Kidney epithelial cell (primary cell): ENCODE measurements at regions not wholly inside any gene's neighbourhood (a gene's known extent, or its start where the extent isn't known, plus 50 kb on each side); places are given as distances from the start of the nearest gene placed in this dataset.

ENCODE experiments used
- DNase-seq: peaks from one replicate; pipeline ENCODE4 v3.0.0-alpha.2; 2010; ENCODE audit warnings: low read depth
- H3K27me3 ChIP-seq: 2 replicates; pipeline ENCODE4 v1.6.0; 2011; ENCODE audit warnings: low read length; ENCODE audit not compliant: control insufficient read depth, insufficient read depth
- H3K36me3 ChIP-seq: 2 replicates; pipeline ENCODE4 v1.5.1; 2011; ENCODE audit warnings: low read length; ENCODE audit not compliant: control insufficient read depth, insufficient read depth
- H3K4me3 ChIP-seq: 2 replicates; pipeline ENCODE4 v1.5.1; 2011; ENCODE audit warnings: low read depth, mild to moderate bottlenecking, control low read depth, low read length
- TF ChIP-seq, protein P1 (sequence below): IDR thresholded peaks from 2 replicates; pipeline ENCODE4 v1.5.1; 2011; ENCODE audit warnings: mild to moderate bottlenecking, moderate library complexity, low read length, control low read depth, inconsistent platforms; ENCODE audit not compliant: insufficient read depth, poor library complexity, severe bottlenecking

DNA sequence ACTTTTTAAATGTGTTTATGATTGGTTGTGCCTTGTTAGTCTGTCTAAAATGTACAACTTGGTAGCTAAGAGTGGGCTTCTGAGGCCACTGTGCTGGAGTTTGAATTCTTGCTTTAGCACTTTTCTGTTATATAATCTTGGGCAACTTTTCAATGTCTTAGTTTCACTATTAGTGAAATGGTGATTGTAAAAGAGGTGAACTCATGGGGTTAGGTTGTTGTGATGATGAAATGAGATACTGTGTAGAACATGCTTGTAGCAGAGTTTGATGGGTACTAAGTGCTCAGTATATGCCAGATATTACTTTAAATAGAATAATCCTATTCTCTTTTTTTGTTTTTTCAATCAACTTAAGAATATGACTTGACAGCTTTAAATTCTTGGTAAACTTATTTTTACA lies 624.7 kb downstream of the CD109 start:
- Histone ChIP-seq H3K4me3 (no peak overlapping the region), H3K36me3 (no peaks in the 10 kb centered on the region), H3K27me3 (no peaks in the 10 kb centered on the region)
- DNase-seq, result no peak
- TF ChIP-seq, protein P1, sequence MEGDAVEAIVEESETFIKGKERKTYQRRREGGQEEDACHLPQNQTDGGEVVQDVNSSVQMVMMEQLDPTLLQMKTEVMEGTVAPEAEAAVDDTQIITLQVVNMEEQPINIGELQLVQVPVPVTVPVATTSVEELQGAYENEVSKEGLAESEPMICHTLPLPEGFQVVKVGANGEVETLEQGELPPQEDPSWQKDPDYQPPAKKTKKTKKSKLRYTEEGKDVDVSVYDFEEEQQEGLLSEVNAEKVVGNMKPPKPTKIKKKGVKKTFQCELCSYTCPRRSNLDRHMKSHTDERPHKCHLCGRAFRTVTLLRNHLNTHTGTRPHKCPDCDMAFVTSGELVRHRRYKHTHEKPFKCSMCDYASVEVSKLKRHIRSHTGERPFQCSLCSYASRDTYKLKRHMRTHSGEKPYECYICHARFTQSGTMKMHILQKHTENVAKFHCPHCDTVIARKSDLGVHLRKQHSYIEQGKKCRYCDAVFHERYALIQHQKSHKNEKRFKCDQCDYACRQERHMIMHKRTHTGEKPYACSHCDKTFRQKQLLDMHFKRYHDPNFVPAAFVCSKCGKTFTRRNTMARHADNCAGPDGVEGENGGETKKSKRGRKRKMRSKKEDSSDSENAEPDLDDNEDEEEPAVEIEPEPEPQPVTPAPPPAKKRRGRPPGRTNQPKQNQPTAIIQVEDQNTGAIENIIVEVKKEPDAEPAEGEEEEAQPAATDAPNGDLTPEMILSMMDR, result no peak

- no peaks in the 10 kb centered on the region for H3K36me3 ChIP-seq
- H3K4me3 ChIP-seq, result no peak overlapping the region
- DNase-seq, result no peak
- no peaks in the 10 kb centered on the region for H3K27me3 ChIP-seq
- TF ChIP-seq, protein P1, result no peak
Measured at GRCh38 chr6:74320074-74320473, 624.1 kb downstream of the CD109 start.

DNA sequence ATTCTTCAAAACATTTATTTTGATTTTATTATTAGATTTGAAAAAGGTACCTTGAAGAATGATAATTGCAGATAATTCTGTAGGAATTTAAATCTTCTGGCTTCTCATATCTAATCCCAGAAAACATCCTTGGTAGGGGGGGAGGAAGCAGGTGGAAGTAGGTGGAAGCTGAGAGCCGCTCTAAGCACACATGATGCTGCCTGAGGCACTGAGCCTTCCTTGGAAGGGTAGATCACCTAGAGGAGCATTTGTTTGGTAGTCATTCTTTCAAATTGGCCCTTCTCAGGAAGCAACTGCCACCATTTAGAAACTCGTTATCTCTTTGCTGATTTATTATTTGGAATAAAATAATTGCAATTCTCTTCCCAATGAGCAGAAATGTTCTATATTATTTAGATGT lies 623.3 kb downstream of the CD109 start:
- no peak for DNase-seq
- Histone ChIP-seq H3K36me3 (no peaks in the 10 kb centered on the region), H3K4me3 (no peak overlapping the region), H3K27me3 (no peaks in the 10 kb centered on the region)
- TF ChIP-seq, protein P1, result no peak

DNA sequence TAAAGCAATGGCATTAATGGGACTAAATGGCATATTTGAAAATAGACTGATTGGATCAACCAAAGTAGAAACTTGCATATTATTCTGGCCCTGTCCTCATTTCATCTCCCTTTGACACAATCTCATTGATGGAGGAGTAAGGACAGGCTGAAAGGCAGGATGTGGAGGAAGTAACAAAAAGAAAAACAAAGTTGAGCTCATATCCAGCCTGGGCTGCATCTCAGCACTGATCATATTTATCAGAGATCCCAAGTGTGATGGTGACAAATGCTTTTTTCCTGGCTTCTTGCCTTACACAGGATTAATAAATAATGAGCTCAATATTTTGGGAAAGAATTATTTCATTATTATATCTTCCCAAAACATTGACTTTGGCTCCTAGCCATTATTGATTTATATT lies 622.7 kb downstream of the CD109 start:
- TF ChIP-seq, protein P1, result no peak
- Histone ChIP-seq H3K4me3 (no peak overlapping the region), H3K36me3 (no peaks in the 10 kb centered on the region), H3K27me3 (no peaks in the 10 kb centered on the region)
- no peak for DNase-seq

DNA sequence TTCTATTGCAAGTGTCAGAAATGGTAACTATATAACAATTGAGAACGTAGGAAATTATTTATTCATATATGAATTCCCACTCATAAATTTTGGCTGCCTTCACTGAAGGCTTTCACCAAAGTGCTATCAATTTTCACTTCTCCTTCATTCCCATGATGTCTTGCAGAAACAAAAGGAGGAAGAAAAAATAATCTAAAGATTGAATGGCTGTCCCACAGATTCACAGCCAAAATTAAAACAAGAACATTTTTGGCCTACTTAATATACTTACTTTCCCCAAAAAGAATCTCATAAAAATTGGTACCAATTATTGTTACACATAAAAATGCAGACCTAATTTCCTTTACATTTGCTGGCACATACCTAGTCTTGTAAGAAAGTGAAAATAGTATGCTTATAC lies 616.1 kb downstream of the CD109 start:
- Histone ChIP-seq H3K36me3 (no peaks in the 10 kb centered on the region), H3K4me3 (no peak overlapping the region), H3K27me3 (no peaks in the 10 kb centered on the region)
- no peak for DNase-seq
- TF ChIP-seq, protein P1, result no peak

GRCh38 chr6:74311431-74311830 lies 615.4 kb downstream of the CD109 start:
- Histone ChIP-seq H3K27me3 (no peaks in the 10 kb centered on the region), H3K36me3 (no peaks in the 10 kb centered on the region), H3K4me3 (no peak overlapping the region)
- no peak for DNase-seq
- TF ChIP-seq, protein P1, result no peak
